ENCODE measurements at regions not wholly inside any gene's neighbourhood (a gene's known extent, or its start where the extent isn't known, plus 50 kb on each side); places are given as distances from the start of the nearest gene placed in this dataset.

- Mint-ChIP-seq H3K4me1 (no peaks in the 10 kb centered on the region), H3K9me3 (peaks cover 3% of the 10 kb centered on the region), H3K27me3 (ENCODE audit: low read depth) (no peaks in the 10 kb centered on the region), H3K27ac (ENCODE audit: unreplicated experiment) (no peak overlapping the region), H3K4me3 (no peak overlapping the region), H3K36me3 (ENCODE audit: low read depth) (no peaks in the 10 kb centered on the region)
- DNase-seq (ENCODE audit: low read depth, low spot score) = no peak
- TF ChIP-seq CTCF (conservative IDR thresholded peaks at IDR 0.05) = no peak
These were observed 54.4 kb upstream of the HAO2 start for GRCh38 chr1:119314001-119314796.

- no peak for TF ChIP-seq CTCF (conservative IDR thresholded peaks at IDR 0.05)
- no peak for DNase-seq (ENCODE audit: low read depth, low spot score)
- H3K4me1 Mint-ChIP-seq = peaks cover 11% of the 10 kb centered on the region
- H3K36me3 Mint-ChIP-seq (ENCODE audit: low read depth) = no peaks in the 10 kb centered on the region
- H3K9me3 Mint-ChIP-seq = no peaks in the 10 kb centered on the region
- H3K27me3 Mint-ChIP-seq (ENCODE audit: low read depth) = no peaks in the 10 kb centered on the region
- H3K27ac Mint-ChIP-seq (ENCODE audit: unreplicated experiment) = no peak overlapping the region
- H3K4me3 Mint-ChIP-seq = no peak overlapping the region
These were observed 51.6 kb upstream of the HAO2 start for GRCh38 chr1:119316870-119317416.

- DNase-seq (ENCODE audit: low read depth, low spot score) = no peak
- no peak overlapping the region for H3K4me3 Mint-ChIP-seq
- H3K27ac Mint-ChIP-seq (ENCODE audit: unreplicated experiment) = no peak overlapping the region
- TF ChIP-seq CTCF (conservative IDR thresholded peaks at IDR 0.05) = no peak
- H3K27me3 Mint-ChIP-seq (ENCODE audit: low read depth) = no peaks in the 10 kb centered on the region
- H3K9me3 Mint-ChIP-seq = no peaks in the 10 kb centered on the region
- H3K36me3 Mint-ChIP-seq (ENCODE audit: low read depth) = no peaks in the 10 kb centered on the region
- peaks cover 19% of the 10 kb centered on the region for H3K4me1 Mint-ChIP-seq
These were observed 49.9 kb upstream of the HAO2 start for GRCh38 chr1:119318466-119319309.
